ENCODE measurements at regions not wholly inside any gene's neighbourhood (a gene's known extent, or its start where the extent isn't known, plus 50 kb on each side); places are given as distances from the start of the nearest gene placed in this dataset.

DNA sequence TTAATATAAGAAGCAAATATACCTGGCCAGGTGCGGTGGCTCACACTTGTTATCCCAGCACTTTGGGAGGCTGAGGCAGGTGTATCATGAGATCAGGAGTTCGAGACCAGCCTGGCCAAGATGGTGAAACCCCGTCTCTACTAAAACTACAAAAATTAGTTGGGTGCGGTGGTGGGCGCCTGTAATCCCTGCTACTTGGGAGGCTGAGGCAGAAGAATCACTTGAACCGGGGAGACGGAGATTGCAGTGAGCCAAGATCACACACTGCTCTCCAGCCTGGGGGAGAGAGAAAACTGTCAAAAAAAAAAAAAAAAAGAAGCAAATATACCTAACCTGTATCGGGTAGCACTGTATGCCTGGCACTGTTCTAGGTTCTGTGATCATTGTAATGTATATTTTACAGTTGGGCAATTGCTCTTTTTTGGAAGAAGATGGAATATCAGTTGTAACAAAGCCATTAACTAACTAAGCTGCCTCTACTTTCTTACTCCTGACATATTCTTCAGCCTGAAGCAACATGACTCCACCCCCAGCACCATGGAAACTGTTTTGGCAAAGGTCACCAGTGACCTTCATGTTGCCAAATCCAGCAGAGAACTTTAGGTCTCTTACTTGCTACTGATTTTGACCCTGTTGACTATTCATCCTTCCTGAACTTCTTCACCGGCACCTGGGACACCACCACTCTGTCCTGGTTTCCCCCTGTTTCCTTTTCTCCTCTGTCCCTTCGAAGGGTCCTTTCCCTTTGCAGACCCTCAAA lies 203.8 kb downstream of the RPLP1 start:
- DNase-seq (ENCODE audit: low read depth, low spot score): no peak

DNA sequence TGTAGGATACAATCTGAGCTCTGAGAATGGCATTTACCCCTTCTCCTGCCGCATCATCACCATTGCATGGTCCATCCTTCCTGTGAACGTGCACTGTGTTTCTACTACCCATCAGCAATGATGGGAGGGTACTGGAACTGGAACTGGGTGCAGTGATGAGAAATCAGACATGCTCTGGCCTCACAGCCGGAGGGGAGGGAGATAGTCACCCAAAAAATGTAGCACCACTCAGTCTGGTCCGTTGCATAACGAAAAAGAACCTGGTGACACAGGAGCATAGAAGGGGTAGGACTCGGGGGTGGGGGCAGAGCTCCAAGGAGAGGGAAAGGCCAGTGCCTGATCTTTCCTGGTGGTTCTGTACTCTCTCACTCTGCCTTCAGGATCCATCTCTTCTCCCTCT lies 205.0 kb downstream of the RPLP1 start:
- no peak for DNase-seq (ENCODE audit: low read depth, low spot score)

DNA sequence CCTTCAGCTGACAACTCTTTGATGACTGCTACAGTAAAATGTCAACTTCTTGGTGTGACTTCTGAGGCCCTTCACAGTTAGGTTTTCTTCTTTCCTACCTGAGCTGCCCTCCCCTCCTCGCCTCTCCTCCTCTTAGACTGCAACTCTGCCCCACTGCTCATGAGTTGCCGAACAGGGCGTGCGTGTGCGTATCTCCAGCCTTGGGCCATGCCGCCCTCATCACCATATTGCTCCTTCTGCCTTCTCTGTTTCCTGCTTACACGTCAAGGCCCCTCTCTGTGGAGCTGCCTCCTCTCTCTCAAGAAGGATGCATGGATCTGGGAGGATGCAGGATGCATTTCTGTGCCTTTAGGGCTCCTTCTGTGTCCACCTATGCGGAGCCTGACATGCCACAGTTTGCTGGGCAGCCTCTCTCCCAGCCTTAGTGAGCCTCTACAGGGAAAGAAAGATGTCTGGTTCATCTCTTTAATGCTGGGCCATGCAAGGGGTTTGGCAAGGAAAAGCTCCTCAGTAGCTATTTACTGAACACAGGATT lies 205.9 kb downstream of the RPLP1 start:
- DNase-seq (ENCODE audit: low read depth, low spot score): no peak

DNA sequence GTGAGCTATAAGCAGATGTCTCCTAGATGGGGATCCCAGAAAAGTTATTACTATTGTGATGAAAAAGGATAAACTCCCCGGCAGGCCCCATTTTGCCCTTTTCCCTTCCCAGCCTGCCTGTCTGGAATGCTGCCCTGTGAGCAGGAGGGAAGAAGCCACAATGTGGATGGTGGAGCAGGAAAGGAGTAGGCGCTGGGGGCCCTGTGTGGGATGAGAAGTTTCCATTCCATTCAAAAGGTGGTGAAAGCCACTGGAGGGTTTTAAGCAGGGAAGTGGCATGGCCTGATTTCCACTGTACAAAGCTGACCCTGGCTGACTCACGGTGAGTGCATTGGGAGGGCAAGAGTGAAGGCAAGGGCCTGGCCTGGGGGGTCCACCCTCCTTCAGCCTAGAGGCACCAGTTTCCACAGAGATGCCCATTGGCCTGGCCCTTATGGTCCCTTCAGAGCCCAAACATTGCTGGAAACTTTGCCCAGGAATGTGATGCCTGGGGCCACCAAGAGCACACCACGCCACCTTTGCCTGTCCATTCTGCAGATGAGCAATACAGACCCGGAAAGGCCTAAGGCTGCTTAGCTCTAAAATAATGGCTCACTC lies 206.9 kb downstream of the RPLP1 start:
- no peak for DNase-seq (ENCODE audit: low read depth, low spot score)

DNA sequence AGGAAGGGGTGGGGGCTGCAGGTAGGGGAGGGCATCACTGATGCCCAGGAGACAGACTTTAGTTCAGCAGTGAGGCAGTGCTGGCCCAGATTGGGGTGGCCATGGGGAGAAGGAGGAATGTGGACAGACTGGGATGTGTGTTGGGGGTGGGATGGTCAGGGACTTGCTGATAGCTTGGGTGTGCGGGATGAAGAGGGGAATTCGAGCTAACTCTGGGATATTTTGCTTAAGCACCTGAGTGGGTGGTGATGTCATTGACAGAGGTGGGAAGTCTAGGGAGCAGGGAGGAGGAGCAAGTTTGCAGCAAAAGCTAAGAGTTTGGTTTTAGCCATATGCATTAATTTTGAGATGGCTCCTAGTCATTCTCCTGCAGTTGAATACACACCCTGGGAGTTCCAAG lies 207.5 kb downstream of the RPLP1 start:
- DNase-seq (ENCODE audit: low read depth, low spot score): no peak

DNA sequence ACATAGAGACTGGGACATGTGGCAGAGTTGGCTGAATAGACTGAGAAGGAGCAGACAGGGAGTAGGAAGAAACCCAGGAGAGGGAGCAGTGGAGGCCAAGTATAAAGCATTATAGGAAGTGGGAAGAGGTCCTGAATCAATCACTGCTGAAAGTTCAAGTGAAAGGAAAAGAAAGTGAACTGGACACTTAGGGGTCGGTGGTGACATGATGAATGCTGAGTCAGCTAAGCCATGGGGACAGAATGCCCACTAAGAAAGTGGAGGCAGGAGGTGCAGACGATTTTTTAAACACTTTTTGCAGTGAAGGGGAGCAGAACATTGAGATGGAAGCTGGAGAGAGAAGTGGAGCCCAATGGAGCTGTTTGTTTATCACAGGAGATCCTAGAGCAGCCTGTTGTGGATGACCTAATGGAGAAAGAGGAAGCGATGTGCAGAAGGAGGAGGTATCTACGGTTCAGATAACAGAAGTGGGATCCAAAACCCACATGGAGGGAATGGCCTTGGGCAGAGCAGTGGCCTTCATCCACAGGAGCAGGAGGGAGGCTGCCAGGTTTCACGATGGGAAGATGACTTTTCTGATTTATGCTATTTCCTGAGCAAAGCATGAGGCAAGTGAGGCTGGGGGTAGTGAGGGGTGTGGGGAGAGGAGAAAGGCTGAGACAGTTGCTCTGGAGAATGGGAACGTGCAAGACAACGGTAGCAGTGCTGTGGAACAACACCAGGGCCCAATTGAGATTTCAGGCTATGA lies 208.2 kb downstream of the RPLP1 start:
- DNase-seq (ENCODE audit: low read depth, low spot score): no peak

DNA sequence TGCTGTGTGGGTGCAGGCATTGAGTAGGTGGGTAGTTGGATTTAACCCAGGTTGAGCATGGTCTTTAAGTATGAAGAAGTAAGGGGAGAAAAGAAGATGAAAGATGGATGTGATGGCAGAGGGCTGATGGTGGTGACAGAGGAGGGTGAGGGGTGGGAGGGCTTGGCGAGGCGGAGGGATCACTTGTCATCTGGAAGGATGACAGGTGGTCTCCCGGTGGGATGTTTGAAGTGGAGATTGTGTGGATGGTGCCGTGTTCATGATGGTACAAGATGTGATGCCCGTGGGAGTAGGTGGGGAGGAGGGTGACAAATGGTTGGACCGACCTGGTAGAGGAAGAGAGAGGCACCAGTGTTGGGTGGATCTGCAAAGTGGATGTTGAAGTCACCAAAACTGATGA lies 208.8 kb downstream of the RPLP1 start:
- no peak for DNase-seq (ENCODE audit: low read depth, low spot score)

DNA sequence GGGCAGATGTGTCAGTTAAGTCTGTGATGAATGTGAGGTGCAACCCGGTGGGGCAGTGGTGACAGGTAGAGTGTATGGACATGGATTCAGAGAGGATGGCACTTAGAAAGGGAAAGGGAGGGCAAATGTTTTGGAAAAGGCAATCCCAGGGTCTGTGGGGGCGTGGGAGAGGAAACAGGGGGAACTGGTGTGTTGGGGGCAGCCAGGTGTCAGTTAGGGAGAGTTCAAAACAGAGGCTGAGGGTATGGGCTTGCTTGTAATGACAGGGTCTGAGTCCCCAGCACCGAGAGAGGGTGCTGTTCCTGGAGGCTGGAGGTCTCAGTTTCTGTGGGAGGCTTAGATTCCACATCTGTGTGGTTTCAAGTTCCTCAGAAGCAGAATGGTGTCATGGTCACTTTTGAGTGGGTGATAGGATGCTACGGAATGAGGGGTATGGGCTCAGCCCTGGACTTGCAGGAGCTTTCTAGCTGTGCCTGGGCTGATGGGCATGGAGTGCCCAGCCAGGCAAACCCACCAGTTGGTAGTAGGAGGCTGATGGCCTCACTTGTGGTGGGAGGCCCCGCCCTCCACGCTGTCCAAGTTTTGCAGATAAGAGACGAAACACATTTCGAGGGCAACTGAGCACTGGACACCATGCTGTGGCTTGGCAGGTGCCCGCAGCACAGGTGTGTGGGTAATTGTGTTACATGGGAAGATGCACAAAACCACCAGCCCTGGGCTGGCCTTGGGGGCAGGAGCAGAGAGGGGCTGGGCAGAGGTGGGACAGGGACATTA lies 209.4 kb downstream of the RPLP1 start:
- no peak for DNase-seq (ENCODE audit: low read depth, low spot score)

DNA sequence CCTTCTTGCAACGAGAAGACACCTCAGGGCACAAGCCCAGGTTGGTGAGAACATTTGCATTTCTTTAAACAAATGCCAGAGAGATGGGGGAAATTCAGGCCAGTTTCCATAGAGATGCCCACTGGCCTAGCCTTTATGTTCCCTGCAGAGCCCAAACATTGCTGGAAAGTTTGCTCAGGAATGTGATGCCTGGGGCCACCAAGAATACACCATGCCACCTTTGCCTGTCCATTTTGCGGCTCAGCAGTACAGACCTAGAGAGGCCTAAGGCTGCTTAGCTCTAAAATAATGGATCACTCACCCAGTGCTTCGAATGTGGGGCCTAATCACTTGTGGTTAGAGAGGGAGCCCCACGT lies 210.0 kb downstream of the RPLP1 start:
- no peak for DNase-seq (ENCODE audit: low read depth, low spot score)

DNA sequence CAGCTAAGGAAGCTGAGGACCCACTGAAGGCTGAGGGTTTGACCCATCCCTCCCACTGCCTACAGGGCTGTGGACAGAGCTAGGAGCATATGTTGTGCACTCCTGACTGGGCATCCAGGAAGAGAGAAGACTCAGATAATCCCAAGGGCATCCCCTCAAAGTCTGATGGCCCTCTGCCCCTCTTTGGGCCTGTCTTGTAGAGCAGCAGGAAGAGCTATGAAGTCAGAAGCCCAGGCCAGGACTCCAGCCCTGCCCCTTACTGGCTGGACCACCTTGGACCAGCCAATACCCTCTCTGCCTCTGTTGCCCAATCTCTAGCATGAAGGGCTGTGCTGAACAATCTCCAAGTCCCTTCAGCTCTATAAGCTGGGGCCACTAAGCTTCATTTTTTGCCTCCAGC lies 210.8 kb downstream of the RPLP1 start:
- DNase-seq (ENCODE audit: low read depth, low spot score): no peak

DNA sequence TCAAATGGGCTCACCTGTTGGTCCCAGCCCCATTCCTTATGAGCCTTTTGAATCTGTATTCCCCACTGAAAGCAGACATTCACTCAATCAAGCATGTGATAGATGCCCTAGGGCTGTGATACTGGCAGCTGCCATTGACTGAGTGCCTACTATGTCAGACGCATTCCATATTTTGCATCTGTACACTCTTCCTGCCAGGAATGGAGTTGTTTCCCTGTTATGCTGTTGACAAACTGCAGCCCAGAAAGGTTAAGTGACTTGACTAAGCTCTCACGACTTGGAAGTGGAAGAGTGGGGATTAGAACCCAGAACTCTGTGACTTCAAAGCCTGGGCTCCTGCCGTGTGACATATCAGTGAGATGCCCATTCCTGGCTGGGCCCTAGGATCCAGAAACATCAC lies 211.4 kb downstream of the RPLP1 start:
- no peak for DNase-seq (ENCODE audit: low read depth, low spot score)

DNA sequence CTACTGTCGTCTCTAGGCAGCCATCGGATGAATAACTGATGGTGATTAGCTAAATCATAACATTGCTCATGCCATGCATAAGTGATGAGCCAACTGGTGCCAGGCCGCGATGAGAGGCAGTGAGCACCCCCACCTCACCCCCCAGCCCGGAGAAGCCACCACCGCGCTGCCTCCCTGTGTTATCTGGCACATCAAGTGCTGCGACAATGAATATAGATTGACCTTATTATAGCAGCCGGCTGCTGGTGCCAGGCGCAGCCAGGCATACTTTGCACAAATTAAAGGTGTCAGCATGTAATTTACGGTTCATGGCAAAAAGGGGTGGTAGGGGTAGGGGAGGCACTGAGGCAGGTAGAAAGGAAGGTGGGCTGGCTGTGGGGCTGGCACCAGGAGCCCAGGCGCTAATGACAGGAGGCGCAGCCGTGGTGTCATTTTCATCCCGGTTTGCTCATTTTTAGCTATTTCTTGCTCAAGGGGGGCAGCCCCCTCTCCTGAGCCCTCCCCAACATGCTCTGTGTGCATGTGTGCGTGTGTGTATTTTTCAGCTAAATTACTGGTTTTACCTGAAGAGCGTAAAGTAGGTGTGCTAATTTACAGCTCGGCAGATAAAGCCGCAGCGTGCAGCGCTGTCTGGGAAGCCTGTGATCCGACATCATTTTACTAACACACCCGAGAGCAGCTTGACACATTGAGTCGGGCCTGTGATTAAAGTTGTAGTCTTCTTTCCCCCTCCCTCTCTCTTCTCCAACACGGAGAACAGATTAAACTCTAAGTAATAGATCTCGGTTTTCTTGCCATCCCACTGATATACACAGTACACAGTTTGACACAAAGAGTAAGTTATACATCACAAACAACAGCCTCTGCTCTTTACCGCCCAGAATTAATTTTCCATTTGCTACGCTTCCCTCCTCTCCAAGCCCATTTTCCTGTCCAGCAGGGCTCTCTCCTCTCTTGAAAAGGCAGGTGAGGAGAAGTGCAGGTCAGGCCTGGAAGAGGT lies 212.3 kb downstream of the RPLP1 start:
- no peak for DNase-seq (ENCODE audit: low read depth, low spot score)

DNA sequence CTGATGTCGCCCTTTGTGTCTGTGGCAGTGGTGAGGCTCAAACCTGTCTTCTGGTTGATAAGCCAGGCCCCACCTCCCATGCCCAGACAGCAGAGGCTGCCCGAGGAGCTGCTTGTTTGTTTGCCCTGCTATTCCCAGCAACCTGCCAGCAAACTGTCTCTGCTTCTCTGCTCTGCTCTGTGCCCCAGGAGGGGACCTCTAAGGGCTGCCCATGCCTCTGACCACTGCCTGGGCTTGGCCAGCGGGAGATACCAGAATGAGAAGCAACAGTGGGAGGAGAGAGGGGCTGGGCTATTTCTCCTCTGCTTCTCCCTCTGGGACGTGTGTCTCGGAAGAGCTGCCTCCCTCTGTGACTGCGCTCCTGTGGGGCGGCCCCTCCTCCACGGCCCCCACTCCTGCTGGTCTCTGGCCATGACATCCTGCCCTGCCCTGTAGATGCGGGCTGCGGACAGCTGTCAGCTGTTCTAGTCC lies 213.1 kb downstream of the RPLP1 start:
- no peak for DNase-seq (ENCODE audit: low read depth, low spot score)

DNA sequence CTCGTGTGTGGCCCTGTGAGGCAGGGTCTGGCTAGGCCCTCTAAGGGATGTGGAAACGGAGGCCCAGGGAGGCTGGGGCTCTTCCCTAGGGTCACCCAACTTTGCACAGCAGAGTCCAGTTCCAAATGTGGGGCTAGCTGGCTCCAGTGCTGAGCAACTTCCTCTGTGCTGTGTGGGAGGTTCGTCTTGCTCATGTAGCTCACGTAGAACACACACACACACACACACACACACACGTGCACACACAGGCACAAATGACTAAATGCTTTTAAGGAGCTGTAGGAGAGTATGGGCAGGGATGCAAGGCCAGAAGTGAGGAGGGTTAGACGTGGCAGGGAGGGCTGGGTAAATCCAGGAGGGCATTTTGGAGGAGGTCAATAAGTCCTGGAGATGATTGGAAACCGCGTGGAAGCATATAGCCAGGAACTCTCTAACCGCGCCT lies 213.8 kb downstream of the RPLP1 start:
- no peak for DNase-seq (ENCODE audit: low read depth, low spot score)

DNA sequence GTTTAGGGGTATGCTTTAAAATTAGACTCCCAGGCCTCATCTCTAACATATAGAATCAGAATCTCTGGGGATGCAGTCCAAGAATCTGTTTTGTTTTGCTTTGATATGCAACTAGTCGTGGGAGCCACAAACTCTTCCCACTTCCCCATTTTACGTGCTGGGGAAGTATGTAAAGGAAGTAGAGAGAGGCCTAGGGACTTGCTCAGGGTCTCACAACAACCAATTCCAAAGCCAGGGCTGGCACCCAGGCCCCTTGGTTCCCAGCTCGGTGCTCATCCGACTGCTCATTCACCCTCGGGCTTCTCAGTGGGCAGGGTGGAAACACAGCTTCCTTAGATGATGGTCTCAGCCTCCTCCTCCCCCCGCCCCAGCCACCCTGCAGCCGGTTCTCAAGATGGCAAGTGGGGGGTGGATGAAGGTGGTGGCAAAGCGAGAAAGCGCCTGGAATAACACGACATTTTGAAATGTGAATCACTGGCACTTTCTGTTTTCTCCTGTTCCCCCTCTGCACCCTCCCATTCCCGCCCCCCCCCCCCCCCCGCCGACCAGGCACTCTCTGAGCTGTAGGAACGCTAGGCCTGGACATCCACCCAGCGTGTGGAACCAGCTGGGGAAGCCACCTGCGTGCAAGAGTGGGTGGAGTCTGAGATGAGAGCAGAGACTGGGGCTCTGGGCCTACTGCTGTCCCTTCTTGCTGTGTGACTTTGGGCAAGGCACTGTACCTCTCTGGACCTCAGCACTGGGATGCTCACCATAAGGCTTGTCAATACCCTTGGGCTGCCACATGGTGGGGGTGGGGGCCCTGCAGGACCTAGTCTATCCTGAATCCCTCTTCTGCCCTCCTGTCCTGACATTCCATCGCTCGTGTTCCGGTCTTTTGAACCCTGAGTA lies 214.5 kb downstream of the RPLP1 start:
- no peak for DNase-seq (ENCODE audit: low read depth, low spot score)

DNA sequence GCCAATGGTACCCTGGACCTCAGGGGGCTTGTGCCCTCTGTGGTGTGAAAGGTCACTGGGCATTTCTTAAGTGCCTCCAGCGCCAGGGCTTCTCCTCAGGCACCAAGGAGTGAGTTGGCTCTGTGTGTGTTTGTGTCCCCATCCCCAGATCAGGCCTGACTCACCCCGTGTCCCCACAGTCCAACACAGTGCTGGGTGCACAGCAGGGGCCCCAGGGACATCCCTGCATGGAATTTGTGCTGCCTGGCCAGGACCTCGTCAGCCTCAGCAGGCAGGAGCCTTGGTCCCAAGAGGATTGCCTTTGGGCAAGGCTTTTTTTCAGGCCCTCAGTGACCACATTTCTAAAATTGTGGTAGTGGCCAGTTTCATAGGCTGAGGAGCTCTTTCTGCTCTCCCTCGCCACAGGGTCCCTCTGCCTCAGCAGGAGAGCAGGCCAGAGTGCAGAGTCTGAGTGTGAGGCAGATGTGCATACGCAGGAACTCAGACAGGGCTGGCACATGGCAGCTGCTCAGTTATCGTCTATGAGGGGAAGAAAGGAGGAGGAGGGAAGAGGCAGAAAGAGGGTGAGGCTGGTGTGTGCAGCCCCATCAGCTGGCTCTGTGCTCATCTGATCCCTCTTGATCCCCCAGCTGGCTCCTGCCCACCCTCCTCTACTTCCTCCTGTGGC lies 215.6 kb downstream of the RPLP1 start:
- DNase-seq (ENCODE audit: low read depth, low spot score): peak; percentile 33

DNA sequence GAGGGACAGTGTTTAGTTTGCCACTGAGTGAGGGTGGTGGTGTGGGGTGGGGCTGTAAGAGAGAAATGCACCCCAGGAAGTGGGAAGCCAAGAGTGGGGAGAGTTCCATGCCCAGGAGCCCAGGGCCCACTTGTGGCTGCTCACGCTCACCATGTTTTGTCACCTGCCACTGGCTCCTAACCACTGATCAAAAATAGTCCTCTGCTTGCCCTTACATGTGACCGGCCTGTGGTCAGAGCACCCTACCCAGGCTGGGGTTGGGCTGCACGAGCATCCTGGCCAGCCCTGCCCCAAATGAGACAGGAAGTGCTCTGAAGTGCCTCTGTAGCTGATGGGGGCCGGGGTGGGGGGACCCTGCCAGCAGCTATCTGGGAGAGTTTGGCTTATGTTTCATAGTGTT lies 216.3 kb downstream of the RPLP1 start:
- DNase-seq (ENCODE audit: low read depth, low spot score): no peak

DNA sequence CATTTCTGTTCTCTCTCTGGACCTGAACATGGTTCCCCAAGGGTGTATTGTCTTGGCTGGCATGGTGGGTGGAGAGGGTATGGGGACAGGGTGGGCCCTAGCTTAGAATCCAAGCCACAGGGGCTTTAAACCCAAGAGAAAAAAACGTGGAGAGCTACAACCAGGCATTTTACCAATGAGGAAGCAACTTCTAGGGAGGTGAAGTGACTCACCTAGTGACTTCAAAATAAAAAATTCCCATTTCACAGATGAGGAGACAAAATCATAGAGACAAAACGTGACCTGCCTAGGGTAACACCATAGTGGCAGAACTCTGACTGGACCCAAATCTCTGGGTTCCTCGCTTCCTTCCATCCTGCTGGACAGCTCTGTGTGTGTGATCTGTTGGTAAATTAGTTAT lies 216.8 kb downstream of the RPLP1 start:
- no peak for DNase-seq (ENCODE audit: low read depth, low spot score)

DNA sequence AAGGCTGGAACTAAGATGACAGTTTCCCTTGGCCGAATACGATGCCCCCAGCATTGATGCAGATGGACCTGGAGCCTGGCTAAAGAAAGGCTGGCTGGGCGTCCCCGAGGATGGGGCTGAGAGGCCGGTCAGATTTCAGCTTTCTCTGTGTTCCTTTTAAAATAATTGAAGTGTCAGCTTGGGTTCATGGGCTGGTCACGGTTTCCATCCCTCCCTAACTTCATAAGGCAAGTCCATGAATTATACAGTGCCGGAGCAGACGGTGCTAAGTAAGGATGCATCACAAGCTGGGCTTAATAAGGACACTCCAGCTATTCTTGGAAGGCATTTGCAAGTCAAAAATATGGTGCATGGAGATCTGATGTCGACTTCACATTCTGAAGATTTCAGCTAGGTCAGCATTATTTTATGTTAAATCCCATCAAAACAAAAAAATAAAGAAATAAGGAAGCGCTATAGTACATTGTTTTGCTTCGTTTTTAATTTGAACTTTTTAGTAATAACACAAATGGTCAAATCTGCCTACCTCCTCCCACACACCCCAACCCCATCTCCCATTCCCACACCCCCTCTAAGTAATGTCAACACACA lies 220.8 kb downstream of the RPLP1 start:
- no peak for DNase-seq (ENCODE audit: low read depth, low spot score)
